ENCODE measurements at regions not wholly inside any gene's neighbourhood (a gene's known extent, or its start where the extent isn't known, plus 50 kb on each side); places are given as distances from the start of the nearest gene placed in this dataset.
"Not testable (repeated sequence)": the region's sequence is repeated elsewhere in the genome, so short reads cannot be mapped to it uniquely, and the experiment has no call there.

GRCh38 chr15:70522323-70522966 lies 240.9 kb downstream of the UACA start:
- DNase-seq = no peak

- no peak for DNase-seq
Measured at GRCh38 chr15:70521576-70522322, 241.6 kb downstream of the UACA start.

GRCh38 chr15:70519616-70520015 lies 243.7 kb downstream of the UACA start:
- DNase-seq = peak in 1 of 2 experiments; percentile 82

GRCh38 chr15:70519004-70519365 lies 244.4 kb downstream of the UACA start:
- DNase-seq = no peak

- no peak for DNase-seq
Measured at GRCh38 chr15:70518201-70519003, 245.0 kb downstream of the UACA start.

- no peak for DNase-seq
Measured at GRCh38 chr15:70517194-70517590, 246.2 kb downstream of the UACA start.

GRCh38 chr15:70516408-70517193 lies 246.8 kb downstream of the UACA start:
- peak in 1 of 2 experiments; percentile 10 for DNase-seq

- DNase-seq = no peak
Measured at GRCh38 chr15:70514251-70514650, 249.1 kb downstream of the UACA start.

- DNase-seq = no peak
Measured at GRCh38 chr15:70513819-70514218, 249.5 kb downstream of the UACA start.

- peak; percentile 54 to 81 for DNase-seq
Measured at GRCh38 chr15:70512772-70513362, 250.5 kb downstream of the UACA start.

- DNase-seq = not testable (repeated sequence)
Measured at GRCh38 chr15:70511972-70512587, 251.3 kb downstream of the UACA start.

GRCh38 chr15:70510433-70510832 lies 252.9 kb downstream of the UACA start:
- DNase-seq = no peak

- DNase-seq = no peak
Measured at GRCh38 chr15:70509731-70510143, 253.6 kb downstream of the UACA start.

- DNase-seq = no peak
Measured at GRCh38 chr15:70509282-70509662, 254.1 kb downstream of the UACA start.

- DNase-seq = peak in 1 of 2 experiments; percentile 32
Measured at GRCh38 chr15:70508561-70509281, 254.6 kb downstream of the UACA start.

GRCh38 chr15:70507772-70508371 lies 255.5 kb downstream of the UACA start:
- peak; percentile 86 to 94 for DNase-seq

- no peak for DNase-seq
Measured at GRCh38 chr15:70505936-70506912, 257.1 kb downstream of the UACA start.

GRCh38 chr15:70505411-70505919 lies 257.9 kb downstream of the UACA start:
- peak in 1 of 2 experiments; percentile 12 for DNase-seq

- DNase-seq = no peak
Measured at GRCh38 chr15:70504988-70505387, 258.4 kb downstream of the UACA start.

Data from NCI-H524 (cell line).